ENCODE measurements at regions not wholly inside any gene's neighbourhood (a gene's known extent, or its start where the extent isn't known, plus 50 kb on each side); places are given as distances from the start of the nearest gene placed in this dataset.
"Not testable (repeated sequence)": the region's sequence is repeated elsewhere in the genome, so short reads cannot be mapped to it uniquely, and the experiment has no call there.

- DNase-seq: no peak
Observed at GRCh38 chr6:19714434-19715166, 122.6 kb upstream of the ID4 start.

GRCh38 chr6:19715167-19715551 lies 122.0 kb upstream of the ID4 start:
- DNase-seq: no peak

- no peak for DNase-seq
Observed at GRCh38 chr6:19719691-19720128, 117.5 kb upstream of the ID4 start.

GRCh38 chr6:19721766-19722377 lies 115.3 kb upstream of the ID4 start:
- no peak for DNase-seq

- no peak for DNase-seq
Observed at GRCh38 chr6:19722999-19723398, 114.2 kb upstream of the ID4 start.

GRCh38 chr6:19723545-19723944 lies 113.6 kb upstream of the ID4 start:
- no peak for DNase-seq

- not testable (repeated sequence) for DNase-seq
Observed at GRCh38 chr6:19725436-19725835, 111.7 kb upstream of the ID4 start.

GRCh38 chr6:19731282-19731681 lies 105.9 kb upstream of the ID4 start:
- no peak for DNase-seq

GRCh38 chr6:19734061-19734460 lies 103.1 kb upstream of the ID4 start:
- no peak for DNase-seq

- no peak for DNase-seq
Observed at GRCh38 chr6:19734519-19734918, 102.7 kb upstream of the ID4 start.

- no peak for DNase-seq
Observed at GRCh38 chr6:19736066-19736465, 101.1 kb upstream of the ID4 start.

GRCh38 chr6:19738010-19738409 lies 99.2 kb upstream of the ID4 start:
- no peak for DNase-seq

- no peak for DNase-seq
Observed at GRCh38 chr6:19749722-19750121, 87.4 kb upstream of the ID4 start.

GRCh38 chr6:19752746-19753145 lies 84.4 kb upstream of the ID4 start:
- no peak for DNase-seq

- no peak for DNase-seq
Observed at GRCh38 chr6:19753826-19754225, 83.3 kb upstream of the ID4 start.

- DNase-seq: no peak
Observed at GRCh38 chr6:19754686-19755085, 82.5 kb upstream of the ID4 start.

- no peak for DNase-seq
Observed at GRCh38 chr6:19755181-19755580, 82.0 kb upstream of the ID4 start.

- DNase-seq: no peak
Observed at GRCh38 chr6:19757036-19757435, 80.1 kb upstream of the ID4 start.

- no peak for DNase-seq
Observed at GRCh38 chr6:19759117-19759880, 77.9 kb upstream of the ID4 start.

- DNase-seq: no peak
Observed at GRCh38 chr6:19761121-19761520, 76.0 kb upstream of the ID4 start.

GRCh38 chr6:19771753-19772336 lies 65.3 kb upstream of the ID4 start:
- DNase-seq: no peak

- no peak for DNase-seq
Observed at GRCh38 chr6:19772891-19773290, 64.3 kb upstream of the ID4 start.

- DNase-seq: no peak
Observed at GRCh38 chr6:19781269-19781668, 55.9 kb upstream of the ID4 start.

GRCh38 chr6:19782588-19782987 lies 54.6 kb upstream of the ID4 start:
- DNase-seq: no peak
